Natural killer cell (primary cell): ENCODE measurements at regions not wholly inside any gene's neighbourhood (a gene's known extent, or its start where the extent isn't known, plus 50 kb on each side); places are given as distances from the start of the nearest gene placed in this dataset.

Source experiments
- ATAC-seq, 3 donors: fragments of 150-1000 bp in 2 of 3; fragments of 200-7000 bp in 1 of 3; cut with Tn5 transposase; 1 replicate in 1 of 3; 2 replicates in 2 of 3; pipeline ENCODE4 v1.10.0; 2021; ENCODE audit warnings: mild to moderate bottlenecking in 2 of 3, moderate library complexity in 2 of 3
- DNase-seq, 2 donors: peaks; one replicate each; pipeline versions ENCODE4 v3.0.0 to v3.0.0-alpha.2; 2013 to 2021; ENCODE audit warnings: mixed read lengths in 1 of 2
- H3K27ac ChIP-seq: one replicate; pipeline ENCODE4 v1.5.1; 2013; ENCODE audit warnings: mild to moderate bottlenecking, low read length
- H3K27me3 ChIP-seq: one replicate; pipeline ENCODE4 v1.6.1; 2013; ENCODE audit warnings: low read length; ENCODE audit not compliant: control insufficient read depth, insufficient read depth
- H3K36me3 ChIP-seq: one replicate; pipeline ENCODE4 v1.6.1; 2013; ENCODE audit warnings: low read length; ENCODE audit not compliant: control insufficient read depth, insufficient read depth
- H3K4me1 ChIP-seq: one replicate; pipeline ENCODE4 v1.6.1; 2013; ENCODE audit warnings: low read length; ENCODE audit not compliant: control insufficient read depth, insufficient read depth
- H3K4me3 ChIP-seq: one replicate; pipeline ENCODE4 v1.5.1; 2013; ENCODE audit warnings: low read length
- H3K9me3 ChIP-seq: one replicate; pipeline ENCODE4 v1.6.1; 2013; ENCODE audit warnings: low read length; ENCODE audit not compliant: control insufficient read depth, insufficient read depth
- H3K27ac Mint-ChIP-seq, 2 donors: one replicate each; pipeline ENCODE4 v1.8.0; 2022; ENCODE audit warnings: mild to moderate bottlenecking in 2 of 2, mixed read lengths in 2 of 2, moderate library complexity in 1 of 2
- H3K27me3 Mint-ChIP-seq, 2 donors: one replicate each; pipeline ENCODE4 v1.8.0; 2022; ENCODE audit warnings: low read depth in 2 of 2, mixed read lengths in 2 of 2
- H3K36me3 Mint-ChIP-seq: one replicate; pipeline ENCODE4 v1.8.0; 2022; ENCODE audit warnings: mixed read lengths
- H3K4me1 Mint-ChIP-seq, 2 donors: one replicate each; pipeline ENCODE4 v1.8.0; 2022; ENCODE audit warnings: mixed read lengths in 2 of 2
- H3K4me3 Mint-ChIP-seq: one replicate; pipeline ENCODE4 v1.8.0; 2022; ENCODE audit warnings: mild to moderate bottlenecking, moderate library complexity, mixed read lengths
- H3K9me3 Mint-ChIP-seq, 2 donors: one replicate each; pipeline ENCODE4 v1.8.0; 2022; ENCODE audit warnings: mixed read lengths in 2 of 2
- CTCF ChIP-seq: fragments of 200-600 bp; IDR thresholded peaks from one replicate; pipeline ENCODE4 v1.8.0; 2022; ENCODE audit warnings: antibody characterized with exemption
- WGBS: methylation state at CpG from one replicate; pipeline ENCODE4 v1.1.7; 2013; ENCODE audit warnings: missing lambda C conversion rate; ENCODE audit not compliant: insufficient coverage; 5-methylcytosine and 5-hydroxymethylcytosine counted together
- intact Hi-C: fragments of 100-400 bp; cut with micrococcal nuclease; formaldehyde crosslinking; loops from one replicate; pipeline ENCODE4 v1.14.2; 2022

GRCh38 chr2:226680719-226681118, 118.9 kb downstream of the IRS1 start:
- Histone ChIP-seq H3K4me3 (no peak overlapping the region), H3K4me1 (no peaks in the 10 kb centered on the region), H3K9me3 (no peaks in the 10 kb centered on the region), H3K36me3 (no peaks in the 10 kb centered on the region), H3K27ac (no peak overlapping the region), H3K27me3 (no peaks in the 10 kb centered on the region)
- DNase-seq, result no peak
- no peak for ATAC-seq
- Mint-ChIP-seq H3K4me3 (no peak overlapping the region), H3K9me3 (no peaks in the 10 kb centered on the region), H3K27ac (no peak overlapping the region), H3K36me3 (no peaks in the 10 kb centered on the region), H3K4me1 (no peaks in the 10 kb centered on the region), H3K27me3 (peaks cover 2 to 17% of the 10 kb centered on the region in 2 donors)
- intact Hi-C loops, result no loop called here
- TF ChIP-seq CTCF, result no peak
- WGBS, result 100% methylated on average over 2 of the region's 3 CpGs

- DNase-seq (no peak), ATAC-seq (no peak)
- H3K4me3 ChIP-seq, result no peak overlapping the region
- no peaks in the 10 kb centered on the region for H3K27me3 ChIP-seq
- H3K27ac ChIP-seq, result no peak overlapping the region
- 81% methylated on average over 7 of the region's 7 CpGs for WGBS
- H3K9me3 ChIP-seq, result no peaks in the 10 kb centered on the region
- peaks cover 2 to 15% of the 10 kb centered on the region in 2 donors for H3K27me3 Mint-ChIP-seq
- H3K9me3 Mint-ChIP-seq, result no peaks in the 10 kb centered on the region
- no peak for TF ChIP-seq CTCF
- no peaks in the 10 kb centered on the region for H3K36me3 ChIP-seq
- H3K4me3 Mint-ChIP-seq, result no peak overlapping the region
- H3K36me3 Mint-ChIP-seq, result no peaks in the 10 kb centered on the region
- intact Hi-C loops, result no loop called here
- H3K27ac Mint-ChIP-seq, result no peak overlapping the region
- no peaks in the 10 kb centered on the region for H3K4me1 Mint-ChIP-seq
- H3K4me1 ChIP-seq, result no peaks in the 10 kb centered on the region
Observed at GRCh38 chr2:226679389-226680065, 120.1 kb downstream of the IRS1 start.

- no peak overlapping the region for H3K4me3 Mint-ChIP-seq
- ATAC-seq (no peak), DNase-seq (no peak)
- no peaks in the 10 kb centered on the region for H3K36me3 Mint-ChIP-seq
- H3K27me3 ChIP-seq, result no peaks in the 10 kb centered on the region
- no peak for TF ChIP-seq CTCF
- peaks cover 2 to 4% of the 10 kb centered on the region in 2 donors for H3K27me3 Mint-ChIP-seq
- H3K4me3 ChIP-seq, result no peak overlapping the region
- no peaks in the 10 kb centered on the region for H3K4me1 Mint-ChIP-seq
- H3K9me3 ChIP-seq, result no peaks in the 10 kb centered on the region
- H3K27ac Mint-ChIP-seq, result no peak overlapping the region
- no peaks in the 10 kb centered on the region for H3K9me3 Mint-ChIP-seq
- intact Hi-C loops, result no loop called here
- H3K27ac ChIP-seq, result no peak overlapping the region
- 80% methylated on average over 3 of the region's 4 CpGs for WGBS
- no peaks in the 10 kb centered on the region for H3K4me1 ChIP-seq
- no peaks in the 10 kb centered on the region for H3K36me3 ChIP-seq
Observed at GRCh38 chr2:226678422-226678821, 121.2 kb downstream of the IRS1 start.

GRCh38 chr2:226677080-226677479, 122.5 kb downstream of the IRS1 start:
- WGBS, result 86% methylated on average over 3 of the region's 4 CpGs
- no peak for TF ChIP-seq CTCF
- no peak overlapping the region for H3K4me3 Mint-ChIP-seq
- Histone ChIP-seq H3K4me3 (no peak overlapping the region), H3K4me1 (no peaks in the 10 kb centered on the region), H3K27ac (no peak overlapping the region), H3K36me3 (no peaks in the 10 kb centered on the region), H3K27me3 (no peaks in the 10 kb centered on the region), H3K9me3 (no peaks in the 10 kb centered on the region)
- H3K36me3 Mint-ChIP-seq, result no peaks in the 10 kb centered on the region
- ATAC-seq, result no peak
- no peaks in the 10 kb centered on the region for H3K4me1 Mint-ChIP-seq
- no peaks in the 10 kb centered on the region for H3K9me3 Mint-ChIP-seq
- H3K27me3 Mint-ChIP-seq, result peaks cover 0 to 2% of the 10 kb centered on the region in 2 donors
- intact Hi-C loops, result no loop called here
- DNase-seq, result no peak
- H3K27ac Mint-ChIP-seq, result no peak overlapping the region
